ENCODE measurements at regions not wholly inside any gene's neighbourhood (a gene's known extent, or its start where the extent isn't known, plus 50 kb on each side); places are given as distances from the start of the nearest gene placed in this dataset.

- no peak overlapping the region for H2AFZ ChIP-seq
Observed at GRCh38 chr11:69221086-69221485, 65.4 kb downstream of the SMIM38 start.

More at GRCh38 chr11:69221086-69221485, 65.4 kb downstream of the SMIM38 start:
- Mint-ChIP-seq H3K27ac (no peak overlapping the region), H3K9me3 (no peaks in the 10 kb centered on the region), H3K4me3 (no peak overlapping the region), H3K27me3 (ENCODE audit: insufficient read depth, low read depth, poor library complexity) (no peaks in the 10 kb centered on the region), H3K4me1 (no peaks in the 10 kb centered on the region), H3K36me3 (ENCODE audit: low read depth) (no peaks in the 10 kb centered on the region)
- Histone ChIP-seq H4K20me1 (replicated peaks; ENCODE audit: insufficient read depth) (no peaks in the 10 kb centered on the region), H3K36me3 (ENCODE audit: insufficient read depth) (no peaks in the 10 kb centered on the region), H3K4me3 (no peak overlapping the region), H3K4me2 (no peak overlapping the region), H3K4me1 (ENCODE audit: insufficient read depth) (no peaks in the 10 kb centered on the region), H3K9me2 (ENCODE audit: insufficient read depth) (no peaks in the 10 kb centered on the region), H3F3A (replicated peaks; ENCODE audit: low read depth) (no peaks in the 10 kb centered on the region), H3K27me3 (ENCODE audit: insufficient read depth) (no peaks in the 10 kb centered on the region), H3K27ac (ENCODE audit: low read depth) (no peak overlapping the region), H3K79me2 (replicated peaks; ENCODE audit: insufficient read depth) (no peaks in the 10 kb centered on the region)
- ATAC-seq (no peak), DNase-seq (ENCODE audit: low spot score) (no peak)
- no peak for TF ChIP-seq ZNF462 (CRISPR knock-in tag; IDR thresholded peaks at IDR 0.05)
- no peak for TF ChIP-seq REST (IDR thresholded peaks at IDR 0.05; ENCODE audit: unreplicated experiment)
- TF ChIP-seq CTCF (conservative IDR thresholded peaks at IDR 0.05; ENCODE audit: low read depth in 2 of 2) = no peak
- TF ChIP-seq ETS1 (IDR thresholded peaks at IDR 0.05) = no peak
- no peak for TF ChIP-seq EZH2phosphoT487 (IDR thresholded peaks at IDR 0.05; ENCODE audit: unreplicated experiment)
- TF ChIP-seq POLR2AphosphoS5 (IDR thresholded peaks at IDR 0.05; ENCODE audit: low read depth) = no peak
- TF ChIP-seq STAT1 (IDR thresholded peaks at IDR 0.05; ENCODE audit: unreplicated experiment) = no peak
- no peak for TF ChIP-seq CREB1 (CRISPR knock-in tag; IDR thresholded peaks at IDR 0.05; ENCODE audit: low read depth)
- no peak for TF ChIP-seq EZH2 (IDR thresholded peaks at IDR 0.05; ENCODE audit: low read depth, unreplicated experiment)
- no peak for TF ChIP-seq ZNF114 (CRISPR knock-in tag; IDR thresholded peaks at IDR 0.05)
- no peak for TF ChIP-seq NANOG (IDR thresholded peaks at IDR 0.05; ENCODE audit: borderline replicate concordance)
- no peak for TF ChIP-seq JUNB (IDR thresholded peaks at IDR 0.05; ENCODE audit: unreplicated experiment)
- TF ChIP-seq ZNF331 (CRISPR knock-in tag; IDR thresholded peaks at IDR 0.05; ENCODE audit: low read depth) = no peak

All from GM23338 (cell line).